ENCODE measurements at regions not wholly inside any gene's neighbourhood (a gene's known extent, or its start where the extent isn't known, plus 50 kb on each side); places are given as distances from the start of the nearest gene placed in this dataset.

DNA sequence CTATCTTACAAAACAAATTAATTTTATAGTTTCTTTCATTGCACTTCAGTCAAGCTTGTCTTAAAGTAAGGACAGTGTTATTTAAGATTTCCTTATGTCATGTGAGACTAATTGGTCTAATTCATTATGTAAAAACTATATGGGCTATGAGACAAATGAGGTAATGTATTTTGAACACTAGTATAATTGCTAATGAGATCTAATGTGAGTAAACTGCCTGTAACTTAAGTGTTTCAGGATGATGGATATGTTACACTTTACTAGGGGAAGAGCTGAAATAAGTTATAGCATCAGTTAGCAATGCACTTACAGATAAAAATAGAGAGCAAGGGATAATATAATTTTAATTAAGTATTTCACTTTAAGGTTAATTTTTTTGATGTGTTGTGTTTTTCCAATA, 386.3 kb upstream of the MAP3K7 start:
- Histone ChIP-seq H3K27ac (no peak overlapping the region), H3K4me3 (no peak overlapping the region)
- TF ChIP-seq, protein P1, sequence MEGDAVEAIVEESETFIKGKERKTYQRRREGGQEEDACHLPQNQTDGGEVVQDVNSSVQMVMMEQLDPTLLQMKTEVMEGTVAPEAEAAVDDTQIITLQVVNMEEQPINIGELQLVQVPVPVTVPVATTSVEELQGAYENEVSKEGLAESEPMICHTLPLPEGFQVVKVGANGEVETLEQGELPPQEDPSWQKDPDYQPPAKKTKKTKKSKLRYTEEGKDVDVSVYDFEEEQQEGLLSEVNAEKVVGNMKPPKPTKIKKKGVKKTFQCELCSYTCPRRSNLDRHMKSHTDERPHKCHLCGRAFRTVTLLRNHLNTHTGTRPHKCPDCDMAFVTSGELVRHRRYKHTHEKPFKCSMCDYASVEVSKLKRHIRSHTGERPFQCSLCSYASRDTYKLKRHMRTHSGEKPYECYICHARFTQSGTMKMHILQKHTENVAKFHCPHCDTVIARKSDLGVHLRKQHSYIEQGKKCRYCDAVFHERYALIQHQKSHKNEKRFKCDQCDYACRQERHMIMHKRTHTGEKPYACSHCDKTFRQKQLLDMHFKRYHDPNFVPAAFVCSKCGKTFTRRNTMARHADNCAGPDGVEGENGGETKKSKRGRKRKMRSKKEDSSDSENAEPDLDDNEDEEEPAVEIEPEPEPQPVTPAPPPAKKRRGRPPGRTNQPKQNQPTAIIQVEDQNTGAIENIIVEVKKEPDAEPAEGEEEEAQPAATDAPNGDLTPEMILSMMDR (IDR thresholded peaks at IDR 0.05) = no peak
- no peak for DNase-seq (ENCODE audit: low spot score)

DNA sequence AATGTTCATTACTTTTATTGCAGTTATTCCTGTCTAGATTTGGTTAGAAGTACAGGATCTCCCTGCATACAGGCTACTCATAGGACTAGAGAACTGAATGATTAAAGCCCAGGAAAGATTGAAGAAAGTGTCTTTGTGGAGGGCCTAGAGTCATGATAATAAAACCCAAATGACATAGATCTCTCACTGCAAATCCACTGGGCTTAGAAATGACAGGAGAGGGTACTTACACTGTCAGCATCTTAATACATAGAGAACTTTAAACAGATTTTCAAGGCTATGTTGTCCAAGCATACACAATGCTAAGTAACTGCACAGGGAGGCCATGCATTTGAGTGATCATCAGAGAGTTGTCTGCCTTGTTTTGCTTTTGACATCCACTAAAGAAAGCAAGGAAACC, 383.8 kb upstream of the MAP3K7 start:
- H3K4me3 ChIP-seq = no peak overlapping the region
- TF ChIP-seq, protein P1 (IDR thresholded peaks at IDR 0.05) = no peak
- H3K27ac ChIP-seq = no peak overlapping the region
- no peak for DNase-seq (ENCODE audit: low spot score)

DNA sequence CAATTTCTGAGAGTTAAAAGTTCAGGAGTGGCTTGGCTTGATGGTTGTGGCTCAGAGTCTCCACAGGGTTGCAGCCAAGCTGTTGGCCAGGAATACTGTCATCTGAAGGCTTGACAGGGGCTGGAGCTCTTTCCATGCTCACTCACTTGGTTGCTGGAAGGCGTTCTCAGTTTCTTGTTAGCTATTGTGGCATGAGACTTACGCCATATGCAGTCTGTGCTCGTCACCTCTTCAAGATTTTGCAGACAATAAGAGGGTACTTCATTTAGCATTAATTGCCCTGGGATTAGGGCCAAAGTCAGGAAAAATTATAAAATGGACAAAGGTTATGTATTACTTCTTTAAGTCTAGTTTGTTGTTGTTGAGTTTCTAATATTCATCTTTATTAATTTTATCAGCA, 380.6 kb upstream of the MAP3K7 start:
- TF ChIP-seq, protein P1 (IDR thresholded peaks at IDR 0.05) = no peak
- DNase-seq (ENCODE audit: low spot score) = no peak

DNA sequence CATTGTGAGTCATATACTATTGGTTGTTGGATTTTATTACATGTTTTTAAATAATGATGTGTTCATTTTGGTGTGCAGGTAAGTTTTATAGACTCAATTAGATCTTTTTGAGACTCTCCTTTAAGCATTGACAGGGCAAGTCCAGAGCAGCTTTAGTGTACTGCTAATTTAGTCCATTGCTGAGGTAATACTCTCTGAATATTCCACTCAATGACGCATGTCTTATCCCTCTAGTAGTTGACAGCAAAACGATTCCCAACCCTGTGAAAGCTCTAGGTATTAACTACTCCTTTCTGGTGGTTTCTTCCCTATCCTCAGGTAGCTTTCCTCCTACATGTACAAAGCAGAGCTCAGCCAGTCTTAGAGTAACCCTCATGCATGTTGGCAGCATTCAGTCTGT, 373.5 kb upstream of the MAP3K7 start:
- TF ChIP-seq, protein P1 (IDR thresholded peaks at IDR 0.05) = no peak
- no peak overlapping the region for H3K4me3 ChIP-seq
- H3K27ac ChIP-seq = no peak overlapping the region
- no peak for DNase-seq (ENCODE audit: low spot score)

More for the DNA sequence above, 380.6 kb upstream of the MAP3K7 start:
- H3K27ac ChIP-seq = no peak overlapping the region
- no peak overlapping the region for H3K4me3 ChIP-seq

DNA sequence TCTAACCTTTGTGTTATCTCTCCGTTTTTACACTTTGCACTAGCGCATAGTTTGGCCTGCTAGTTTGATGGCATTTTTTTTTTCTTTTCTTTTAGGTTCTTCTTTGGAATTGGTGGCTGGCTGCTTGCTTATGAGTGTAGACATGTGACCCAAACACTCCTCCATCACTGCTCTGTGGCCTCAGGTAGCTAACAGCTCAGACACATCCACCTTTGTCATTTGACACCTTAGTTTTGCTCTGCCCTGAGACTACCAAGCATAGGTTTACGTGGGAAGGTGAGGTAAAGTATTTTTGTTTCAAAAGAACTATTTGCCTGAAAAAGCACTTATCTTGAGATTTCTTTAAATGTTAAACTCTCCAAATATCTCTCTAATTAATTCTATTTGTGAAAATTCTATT, 368.4 kb upstream of the MAP3K7 start:
- TF ChIP-seq, protein P1 (IDR thresholded peaks at IDR 0.05) = no peak
- no peak for DNase-seq (ENCODE audit: low spot score)
- H3K4me3 ChIP-seq = no peak overlapping the region
- H3K27ac ChIP-seq = no peak overlapping the region

DNA sequence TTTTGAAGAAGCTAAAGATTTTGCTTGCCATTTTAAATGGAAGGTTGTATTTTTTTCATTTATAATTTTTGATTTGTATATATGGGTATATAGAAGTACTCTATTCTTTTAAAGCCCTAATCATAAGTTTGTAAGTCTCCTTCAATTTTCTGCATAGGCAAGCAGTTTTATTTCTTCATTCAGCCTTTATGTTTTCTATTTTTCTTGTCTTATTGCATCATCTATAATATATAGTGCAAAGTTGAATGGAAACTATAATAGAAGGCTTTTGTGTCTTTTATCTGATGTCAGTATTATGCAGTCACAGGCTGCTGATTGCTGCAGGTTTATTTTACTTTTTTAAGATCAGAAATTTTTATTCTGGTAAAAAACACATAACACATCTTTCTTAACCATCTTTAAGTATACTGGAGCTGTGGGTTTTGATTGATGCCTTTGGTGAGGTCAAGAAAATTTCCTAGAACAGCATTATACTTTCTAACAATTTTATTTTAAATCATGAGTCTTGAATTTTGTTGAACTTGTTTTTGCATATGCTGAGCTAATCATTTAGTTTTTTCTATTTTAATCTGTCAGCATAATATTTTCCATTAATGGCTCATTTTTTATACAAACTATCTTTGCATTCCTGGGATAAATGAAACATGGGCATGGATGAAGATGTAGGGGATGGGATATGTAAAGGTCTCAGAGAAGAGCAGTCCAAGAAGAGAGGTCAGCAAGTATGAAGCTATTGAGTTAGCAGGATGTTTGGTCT, 366.7 kb upstream of the MAP3K7 start:
- Histone ChIP-seq H3K4me3 (no peak overlapping the region), H3K27ac (no peak overlapping the region)
- TF ChIP-seq, protein P1 (IDR thresholded peaks at IDR 0.05) = no peak
- no peak for DNase-seq (ENCODE audit: low spot score)

DNA sequence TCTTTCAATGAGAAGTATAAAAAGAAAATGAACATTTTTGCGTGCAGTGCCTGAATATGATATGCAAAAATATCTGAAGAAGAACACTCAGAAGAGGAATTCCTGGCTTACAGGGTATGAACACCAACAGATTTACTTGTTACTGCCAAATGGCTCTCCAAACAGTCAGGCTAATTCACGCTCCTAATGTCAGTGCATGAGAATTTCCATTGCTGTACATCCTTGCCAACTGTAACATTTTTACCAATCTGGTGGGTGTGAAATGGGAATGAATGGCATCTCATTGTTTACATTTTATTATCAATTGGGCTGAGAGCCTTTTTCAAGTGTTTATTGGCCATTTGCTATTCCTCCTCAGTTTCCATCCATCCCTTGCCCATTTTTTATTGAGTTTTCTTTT, 365.3 kb upstream of the MAP3K7 start:
- TF ChIP-seq, protein P1 (IDR thresholded peaks at IDR 0.05) = no peak
- no peak overlapping the region for H3K27ac ChIP-seq

More for the DNA sequence above, 365.3 kb upstream of the MAP3K7 start:
- no peak overlapping the region for H3K4me3 ChIP-seq
- DNase-seq (ENCODE audit: low spot score) = no peak
